H1 (cell line): ENCODE measurements at regions not wholly inside any gene's neighbourhood (a gene's known extent, or its start where the extent isn't known, plus 50 kb on each side); places are given as distances from the start of the nearest gene placed in this dataset.

Source experiments
- USF2 ChIP-seq: IDR thresholded peaks from 2 replicates; pipeline ENCODE4 v1.6.1; 2011; ENCODE audit warnings: low read length, improper control_type of control experiment

- TF ChIP-seq USF2: no peak
Observed at GRCh38 chr2:220070349-220070748, 442.9 kb downstream of the SLC4A3 start (continued).
